WTC11 (cell line): ENCODE measurements at regions not wholly inside any gene's neighbourhood (a gene's known extent, or its start where the extent isn't known, plus 50 kb on each side); places are given as distances from the start of the nearest gene placed in this dataset.

Source experiments
- ATAC-seq: fragments of 200-7000 bp; cut with Tn5 transposase; 2 replicates; pipeline ENCODE4 v1.10.0; 2021; ENCODE audit warnings: mild to moderate bottlenecking, moderate library complexity
- CTCF ChIA-PET: fragments of 300-600 bp; sonication (Branson Sonifier 250); formaldehyde crosslinking; loops from one replicate; lab custom pipeline; 2021; ENCODE audit warnings: antibody characterized with exemption; lab: Charles Lee
- POLR2A ChIA-PET: fragments of 350-600 bp; sonication (Branson Sonifier 250); formaldehyde crosslinking; loops from one replicate; lab custom pipeline; 2021; ENCODE audit warnings: antibody characterized with exemption; lab: Charles Lee
- DNase-seq: peaks from one replicate; pipeline ENCODE4 v3.0.0; 2021; ENCODE audit warnings: low spot score
- H3K27ac Mint-ChIP-seq: 2 replicates; pipeline ENCODE4 v1.8.0; 2021; ENCODE audit warnings: mixed read lengths
- H3K27me3 Mint-ChIP-seq: 2 replicates; pipeline ENCODE4 v1.8.0; 2021; ENCODE audit warnings: low read depth, mild to moderate bottlenecking, moderate library complexity, mixed read lengths
- H3K36me3 Mint-ChIP-seq: 2 replicates; pipeline ENCODE4 v1.8.0; 2021; ENCODE audit warnings: mixed read lengths
- H3K4me1 Mint-ChIP-seq: 2 replicates; pipeline ENCODE4 v1.8.0; 2022; ENCODE audit warnings: mixed read lengths
- H3K4me3 Mint-ChIP-seq: 2 replicates; pipeline ENCODE4 v1.8.0; 2021; ENCODE audit warnings: mild to moderate bottlenecking, moderate library complexity, mixed read lengths
- H3K9me3 Mint-ChIP-seq: 2 replicates; pipeline ENCODE4 v1.8.0; 2021; ENCODE audit warnings: mixed read lengths
- CBFB ChIP-seq: sonication (generic); formaldehyde crosslinking; IDR thresholded peaks from 2 replicates; pipeline ENCODE4 v1.8.1; 2022; ENCODE audit warnings: mild to moderate bottlenecking, low read depth, missing genetic modification reagents
- CDX4 ChIP-seq: fragments of 250-450 bp; sonication (Bioruptor Pico); IDR thresholded peaks from 2 replicates; pipeline ENCODE4 v1.9.0; 2021; ENCODE audit warnings: moderate library complexity, mild to moderate bottlenecking, inconsistent platforms, borderline replicate concordance
- CREB1 ChIP-seq: sonication (generic); formaldehyde crosslinking; IDR thresholded peaks from 2 replicates; pipeline ENCODE4 v1.8.0; 2023; ENCODE audit warnings: mild to moderate bottlenecking, missing genetic modification reagents
- CTCF ChIP-seq: fragments of 200-600 bp; IDR thresholded peaks from 2 replicates; pipeline ENCODE4 v1.8.0; 2022; ENCODE audit warnings: antibody characterized with exemption
- ELF4 ChIP-seq: sonication (generic); formaldehyde crosslinking; IDR thresholded peaks from 2 replicates; pipeline ENCODE4 v1.8.1; 2022; ENCODE audit warnings: low read depth, mild to moderate bottlenecking, moderate library complexity, missing genetic modification reagents
- ERG ChIP-seq: fragments of 250-450 bp; sonication (Bioruptor Pico); IDR thresholded peaks from 2 replicates; pipeline ENCODE4 v1.8.0; 2021; ENCODE audit warnings: mild to moderate bottlenecking
- FOXK1 ChIP-seq: sonication (generic); formaldehyde crosslinking; IDR thresholded peaks from 2 replicates; pipeline ENCODE4 v1.8.0; 2022; ENCODE audit warnings: mild to moderate bottlenecking, moderate library complexity, missing genetic modification reagents
- GABPB1 ChIP-seq: sonication (generic); formaldehyde crosslinking; IDR thresholded peaks from 2 replicates; pipeline ENCODE4 v1.8.1; 2023; ENCODE audit warnings: mild to moderate bottlenecking, missing genetic modification reagents
- JAZF1 ChIP-seq: fragments of 250-450 bp; sonication (Bioruptor Pico); IDR thresholded peaks from 2 replicates; pipeline ENCODE4 v1.9.0; 2021; ENCODE audit warnings: moderate library complexity, mild to moderate bottlenecking, inconsistent platforms
- JUN ChIP-seq: sonication (generic); formaldehyde crosslinking; IDR thresholded peaks from 2 replicates; pipeline ENCODE4 v1.8.0; 2023; ENCODE audit warnings: mild to moderate bottlenecking, missing genetic modification reagents
- KAT7 ChIP-seq: sonication (generic); formaldehyde crosslinking; IDR thresholded peaks from 2 replicates; pipeline ENCODE4 v1.8.1; 2023; ENCODE audit warnings: missing genetic modification reagents, mild to moderate bottlenecking, borderline replicate concordance
- NFE2L1 ChIP-seq: sonication (generic); formaldehyde crosslinking; IDR thresholded peaks from 2 replicates; pipeline ENCODE4 v1.8.1; 2023; ENCODE audit warnings: missing genetic modification reagents
- NR1H2 ChIP-seq: sonication (generic); formaldehyde crosslinking; IDR thresholded peaks from 2 replicates; pipeline ENCODE4 v1.9.0; 2021; ENCODE audit warnings: mild to moderate bottlenecking, moderate library complexity, missing genetic modification reagents
- NR3C1 ChIP-seq: sonication (generic); formaldehyde crosslinking; conservative IDR thresholded peaks from 2 replicates; pipeline ENCODE4 v1.8.1; 2023; ENCODE audit warnings: low read depth, mild to moderate bottlenecking, missing genetic modification reagents
- PRRX2 ChIP-seq: fragments of 250-450 bp; sonication (Bioruptor Pico); IDR thresholded peaks from 2 replicates; pipeline ENCODE4 v1.8.0; 2021; ENCODE audit warnings: mild to moderate bottlenecking
- RELA ChIP-seq: sonication (generic); formaldehyde crosslinking; IDR thresholded peaks from 2 replicates; pipeline ENCODE4 v1.8.1; 2022; ENCODE audit warnings: missing genetic modification reagents, mild to moderate bottlenecking, borderline replicate concordance
- USF1 ChIP-seq: sonication (generic); formaldehyde crosslinking; IDR thresholded peaks from 2 replicates; pipeline ENCODE4 v1.8.0; 2022; ENCODE audit warnings: mild to moderate bottlenecking, missing genetic modification reagents
- ZBTB43 ChIP-seq: sonication (generic); formaldehyde crosslinking; IDR thresholded peaks from 2 replicates; pipeline ENCODE4 v1.8.1; 2023; ENCODE audit warnings: mild to moderate bottlenecking, missing genetic modification reagents
- ZMAT4 ChIP-seq: fragments of 250-450 bp; sonication (Bioruptor Pico); IDR thresholded peaks from 2 replicates; pipeline ENCODE4 v1.9.0; 2021; ENCODE audit warnings: mild to moderate bottlenecking
- ZNF263 ChIP-seq: sonication (generic); formaldehyde crosslinking; IDR thresholded peaks from 2 replicates; pipeline ENCODE4 v1.8.1; 2022; ENCODE audit warnings: low read depth, mild to moderate bottlenecking, moderate library complexity, missing genetic modification reagents
- ZNF423 ChIP-seq: fragments of 250-450 bp; sonication (Bioruptor Pico); IDR thresholded peaks from 2 replicates; pipeline ENCODE4 v2.1.2; 2022; ENCODE audit warnings: mild to moderate bottlenecking, moderate library complexity
- ZSCAN18 ChIP-seq: fragments of 250-450 bp; sonication (Bioruptor Pico); IDR thresholded peaks from 2 replicates; pipeline ENCODE4 v2.1.2; 2022; ENCODE audit warnings: mild to moderate bottlenecking, moderate library complexity
- TF ChIP-seq, protein P1 (sequence below): sonication (generic); formaldehyde crosslinking; IDR thresholded peaks from 2 replicates; pipeline ENCODE4 v1.8.1; 2023; ENCODE audit warnings: mild to moderate bottlenecking, moderate library complexity, missing genetic modification reagents

DNA sequence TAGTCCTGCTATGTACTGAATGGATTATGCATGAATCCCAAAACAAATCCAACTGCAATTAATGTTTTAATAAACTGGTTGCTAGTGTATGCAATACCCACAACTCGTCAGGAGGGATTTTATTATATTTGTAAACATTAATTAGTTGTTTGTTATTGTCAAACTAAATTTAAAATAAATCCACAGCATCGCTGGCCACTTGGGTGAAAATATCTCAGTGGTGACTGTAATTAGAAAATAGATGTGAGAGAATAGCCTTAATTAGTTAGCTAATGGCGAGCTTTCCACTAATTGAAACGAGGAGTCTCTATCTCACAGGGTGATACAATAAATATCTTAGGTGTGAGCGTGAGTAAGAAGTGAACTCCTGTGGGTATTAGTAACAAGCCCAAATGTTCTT lies 176.8 kb downstream of the LINC00237 start:
- ChIA-PET POLR2A (no interaction called here), CTCF (no interaction called here)
- peaks cover 5% of the 10 kb centered on the region; the same call in 1 of the 2 replicates for H3K9me3 Mint-ChIP-seq
- ATAC-seq = no peak
- peaks cover 8% of the 10 kb centered on the region for H3K27me3 Mint-ChIP-seq
- no peak for DNase-seq
- H3K36me3 Mint-ChIP-seq = no peaks in the 10 kb centered on the region
- TF ChIP-seq ZNF423 = no peak
- peaks cover 7% of the 10 kb centered on the region; the same call in 1 of the 2 replicates for H3K4me1 Mint-ChIP-seq
- H3K27ac Mint-ChIP-seq = no peak overlapping the region
- no peak overlapping the region for H3K4me3 Mint-ChIP-seq

- Mint-ChIP-seq H3K9me3 (peaks cover 12% of the 10 kb centered on the region; the same call in 1 of the 2 replicates), H3K27me3 (peaks cover 8% of the 10 kb centered on the region)
- ATAC-seq = no peak; the same call in 1 of the 2 replicates
- no peak for TF ChIP-seq NR1H2
- no peak for TF ChIP-seq CREB1 (CRISPR knock-in tag)
- no peak for TF ChIP-seq NFE2L1 (CRISPR knock-in tag)
- TF ChIP-seq ZBTB43 (CRISPR knock-in tag) = no peak
- TF ChIP-seq RELA = no peak
- TF ChIP-seq, protein P1, sequence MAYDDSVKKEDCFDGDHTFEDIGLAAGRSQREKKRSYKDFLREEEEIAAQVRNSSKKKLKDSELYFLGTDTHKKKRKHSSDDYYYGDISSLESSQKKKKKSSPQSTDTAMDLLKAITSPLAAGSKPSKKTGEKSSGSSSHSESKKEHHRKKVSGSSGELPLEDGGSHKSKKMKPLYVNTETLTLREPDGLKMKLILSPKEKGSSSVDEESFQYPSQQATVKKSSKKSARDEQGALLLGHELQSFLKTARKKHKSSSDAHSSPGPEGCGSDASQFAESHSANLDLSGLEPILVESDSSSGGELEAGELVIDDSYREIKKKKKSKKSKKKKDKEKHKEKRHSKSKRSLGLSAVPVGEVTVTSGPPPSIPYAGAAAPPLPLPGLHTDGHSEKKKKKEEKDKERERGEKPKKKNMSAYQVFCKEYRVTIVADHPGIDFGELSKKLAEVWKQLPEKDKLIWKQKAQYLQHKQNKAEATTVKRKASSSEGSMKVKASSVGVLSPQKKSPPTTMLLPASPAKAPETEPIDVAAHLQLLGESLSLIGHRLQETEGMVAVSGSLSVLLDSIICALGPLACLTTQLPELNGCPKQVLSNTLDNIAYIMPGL = no peak
- TF ChIP-seq, all 79 proteins: peak for 0
- Mint-ChIP-seq H3K36me3 (no peaks in the 10 kb centered on the region), H3K27ac (no peak overlapping the region), H3K4me1 (peaks cover 8% of the 10 kb centered on the region), H3K4me3 (no peak overlapping the region)
- ChIA-PET CTCF (interaction anchor here (1.3 kb wide), 1 partner anchor 122 kb away, joined by 5 read pairs; no protein-coding TSS in a partner anchor), POLR2A (no interaction called here)
- no peak for DNase-seq
Measured at GRCh38 chr20:20926222-20926905, 179.8 kb downstream of the LINC00237 start.

- peaks cover 3% of the 10 kb centered on the region; the same call in 1 of the 2 replicates for H3K4me1 Mint-ChIP-seq
- peaks cover 15% of the 10 kb centered on the region for H3K36me3 Mint-ChIP-seq
- POLR2A ChIA-PET = no interaction called here
- CTCF ChIA-PET = no interaction called here
- no peak for DNase-seq
- no peak overlapping the region for H3K27ac Mint-ChIP-seq
- peaks cover 45% of the 10 kb centered on the region for H3K9me3 Mint-ChIP-seq
- H3K4me3 Mint-ChIP-seq = no peak overlapping the region
- H3K27me3 Mint-ChIP-seq = no peaks in the 10 kb centered on the region; the same call in 1 of the 2 replicates
- TF ChIP-seq FOXK1 (CRISPR knock-in tag) = no peak
- no peak for TF ChIP-seq PRRX2 (CRISPR knock-in tag)
- TF ChIP-seq CDX4 (CRISPR knock-in tag) = no peak
- TF ChIP-seq ERG (CRISPR knock-in tag) = no peak
- no peak for TF ChIP-seq NR1H2
- no peak for TF ChIP-seq ZNF263 (CRISPR knock-in tag)
- no peak for TF ChIP-seq ZMAT4 (CRISPR knock-in tag)
- no peak for TF ChIP-seq ZSCAN18
- TF ChIP-seq JUN (CRISPR knock-in tag) = no peak
- TF ChIP-seq CBFB (CRISPR knock-in tag) = no peak
- TF ChIP-seq CTCF = no peak
- TF ChIP-seq JAZF1 (CRISPR knock-in tag) = no peak
- no peak for TF ChIP-seq ZNF423
- no peak for TF ChIP-seq USF1 (CRISPR knock-in tag)
- TF ChIP-seq GABPB1 (CRISPR knock-in tag) = no peak
- no peak for TF ChIP-seq KAT7 (CRISPR knock-in tag)
- TF ChIP-seq NR3C1 (CRISPR knock-in tag) = no peak
- no peak for TF ChIP-seq ELF4 (CRISPR knock-in tag)
- no peak for ATAC-seq
Measured at GRCh38 chr20:20920433-20920832, 185.7 kb downstream of the LINC00237 start.
